OCI-LY3 (cell line): ENCODE measurements at regions not wholly inside any gene's neighbourhood (a gene's known extent, or its start where the extent isn't known, plus 50 kb on each side); places are given as distances from the start of the nearest gene placed in this dataset.

Experiments
- EZH2phosphoT487 ChIP-seq: fragments of 200-600 bp; shearing (Covaris generic); IDR thresholded peaks from 2 replicates; pipeline ENCODE4 v1.6.1; 2018; ENCODE audit warnings: antibody characterized with exemption, mixed run types, low read depth
- TF ChIP-seq, protein P1 (sequence below): fragments of 200-600, 300-600 bp; sonication (generic); IDR thresholded peaks from 2 replicates; pipeline ENCODE4 v1.5.1; 2014; ENCODE audit warnings: antibody characterized with exemption, low read length, low read depth

DNA sequence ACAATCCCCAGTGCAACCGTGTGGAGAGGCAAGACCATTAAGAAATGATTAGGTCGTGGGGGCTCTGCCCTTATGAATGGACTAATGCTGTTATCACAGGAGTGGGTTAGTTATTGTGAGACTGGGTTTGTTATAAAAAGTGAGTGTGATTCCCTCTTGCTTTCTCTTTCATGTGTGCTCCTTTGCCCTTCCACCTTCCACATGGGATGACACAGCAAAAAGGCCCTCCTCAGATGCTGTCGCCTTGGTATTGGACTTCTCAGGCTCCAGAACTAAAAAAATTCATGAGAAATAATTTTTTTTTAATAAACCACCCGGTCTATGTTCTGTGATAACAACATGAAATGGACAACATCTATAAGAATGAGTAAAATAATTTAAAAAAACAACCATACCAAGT is 136.1 kb upstream of the PCBD1 start:
- TF ChIP-seq, protein P1, sequence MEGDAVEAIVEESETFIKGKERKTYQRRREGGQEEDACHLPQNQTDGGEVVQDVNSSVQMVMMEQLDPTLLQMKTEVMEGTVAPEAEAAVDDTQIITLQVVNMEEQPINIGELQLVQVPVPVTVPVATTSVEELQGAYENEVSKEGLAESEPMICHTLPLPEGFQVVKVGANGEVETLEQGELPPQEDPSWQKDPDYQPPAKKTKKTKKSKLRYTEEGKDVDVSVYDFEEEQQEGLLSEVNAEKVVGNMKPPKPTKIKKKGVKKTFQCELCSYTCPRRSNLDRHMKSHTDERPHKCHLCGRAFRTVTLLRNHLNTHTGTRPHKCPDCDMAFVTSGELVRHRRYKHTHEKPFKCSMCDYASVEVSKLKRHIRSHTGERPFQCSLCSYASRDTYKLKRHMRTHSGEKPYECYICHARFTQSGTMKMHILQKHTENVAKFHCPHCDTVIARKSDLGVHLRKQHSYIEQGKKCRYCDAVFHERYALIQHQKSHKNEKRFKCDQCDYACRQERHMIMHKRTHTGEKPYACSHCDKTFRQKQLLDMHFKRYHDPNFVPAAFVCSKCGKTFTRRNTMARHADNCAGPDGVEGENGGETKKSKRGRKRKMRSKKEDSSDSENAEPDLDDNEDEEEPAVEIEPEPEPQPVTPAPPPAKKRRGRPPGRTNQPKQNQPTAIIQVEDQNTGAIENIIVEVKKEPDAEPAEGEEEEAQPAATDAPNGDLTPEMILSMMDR = no peak
- no peak for TF ChIP-seq EZH2phosphoT487
